PC-3 (cell line): ENCODE measurements at regions not wholly inside any gene's neighbourhood (a gene's known extent, or its start where the extent isn't known, plus 50 kb on each side); places are given as distances from the start of the nearest gene placed in this dataset.

Experiments
- CTCF ChIP-seq: fragments of 300-600 bp; sonication (generic); conservative IDR thresholded peaks from 2 replicates; pipeline ENCODE4 v1.5.1; 2017; ENCODE audit warnings: antibody characterized with exemption, low read depth, mild to moderate bottlenecking, low read length
- EZH2 ChIP-seq: fragments of 300-600 bp; sonication (generic); IDR thresholded peaks from one replicate; pipeline ENCODE4 v1.6.1; 2017; ENCODE audit warnings: antibody characterized with exemption, mild to moderate bottlenecking, low read length; ENCODE audit not compliant: unreplicated experiment

- TF ChIP-seq CTCF (no peak), EZH2 (no peak)
These were observed 305.7 kb downstream of the MATN1 start for GRCh38 chr1:30417701-30418046.
